Endothelial cell (in vitro differentiated cells): ENCODE measurements at regions not wholly inside any gene's neighbourhood (a gene's known extent, or its start where the extent isn't known, plus 50 kb on each side); places are given as distances from the start of the nearest gene placed in this dataset.
"Not testable (repeated sequence)": the region's sequence is repeated elsewhere in the genome, so short reads cannot be mapped to it uniquely, and the experiment has no call there.

Experiments used
- DNase-seq: peaks from one replicate; pipeline ENCODE4 v3.0.0; 2021; ENCODE audit warnings: low spot score
- H3K27ac Mint-ChIP-seq: one replicate; pipeline ENCODE4 v1.8.0; 2021; ENCODE audit warnings: mixed read lengths, inconsistent platforms; ENCODE audit not compliant: unreplicated experiment
- H3K27me3 Mint-ChIP-seq: one replicate; pipeline ENCODE4 v1.8.0; 2021; ENCODE audit warnings: mild to moderate bottlenecking, moderate library complexity, mixed read lengths, inconsistent platforms; ENCODE audit not compliant: unreplicated experiment
- H3K36me3 Mint-ChIP-seq: one replicate; pipeline ENCODE4 v1.8.0; 2021; ENCODE audit warnings: mild to moderate bottlenecking, low read depth, mixed read lengths, inconsistent platforms; ENCODE audit not compliant: unreplicated experiment
- H3K4me1 Mint-ChIP-seq: one replicate; pipeline ENCODE4 v1.8.0; 2021; ENCODE audit warnings: mild to moderate bottlenecking, mixed read lengths, inconsistent platforms; ENCODE audit not compliant: unreplicated experiment
- H3K4me3 Mint-ChIP-seq: one replicate; pipeline ENCODE4 v1.8.0; 2021; ENCODE audit warnings: mild to moderate bottlenecking, mixed read lengths, inconsistent platforms; ENCODE audit not compliant: unreplicated experiment
- H3K9me3 Mint-ChIP-seq: one replicate; pipeline ENCODE4 v1.8.0; 2021; ENCODE audit warnings: mixed read lengths, inconsistent platforms; ENCODE audit not compliant: unreplicated experiment
- TF ChIP-seq, protein P1 (sequence below): fragments of 200-600 bp; sonication (generic); IDR thresholded peaks from one replicate; pipeline ENCODE4 v1.5.0; 2021; ENCODE audit warnings: antibody characterized with exemption; ENCODE audit not compliant: unreplicated experiment

DNA sequence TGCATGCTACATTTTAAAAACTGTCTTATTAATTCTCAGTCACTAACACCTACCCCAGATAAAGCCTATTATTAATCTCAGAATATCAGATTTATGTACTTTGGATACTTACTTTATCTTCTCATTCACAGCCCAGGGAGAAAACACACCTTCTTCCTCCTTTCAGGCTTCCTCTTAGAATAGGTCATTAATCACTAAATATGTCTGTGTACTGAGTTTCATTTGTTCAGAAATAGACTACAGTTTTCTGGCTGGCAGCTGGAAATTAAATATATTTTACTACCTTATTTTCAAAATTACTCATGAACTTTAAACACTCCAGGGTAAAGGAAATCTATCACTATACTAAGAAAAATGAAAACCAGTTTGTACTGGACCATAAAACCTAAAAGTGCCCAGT is 147.7 kb upstream of the DST start:
- DNase-seq, result no peak
- Mint-ChIP-seq H3K9me3 (no peaks in the 10 kb centered on the region), H3K36me3 (peaks cover 11% of the 10 kb centered on the region), H3K27me3 (peaks cover 1% of the 10 kb centered on the region), H3K4me3 (no peak overlapping the region), H3K4me1 (peaks cover 45% of the 10 kb centered on the region), H3K27ac (no peak overlapping the region)
- TF ChIP-seq, protein P1, sequence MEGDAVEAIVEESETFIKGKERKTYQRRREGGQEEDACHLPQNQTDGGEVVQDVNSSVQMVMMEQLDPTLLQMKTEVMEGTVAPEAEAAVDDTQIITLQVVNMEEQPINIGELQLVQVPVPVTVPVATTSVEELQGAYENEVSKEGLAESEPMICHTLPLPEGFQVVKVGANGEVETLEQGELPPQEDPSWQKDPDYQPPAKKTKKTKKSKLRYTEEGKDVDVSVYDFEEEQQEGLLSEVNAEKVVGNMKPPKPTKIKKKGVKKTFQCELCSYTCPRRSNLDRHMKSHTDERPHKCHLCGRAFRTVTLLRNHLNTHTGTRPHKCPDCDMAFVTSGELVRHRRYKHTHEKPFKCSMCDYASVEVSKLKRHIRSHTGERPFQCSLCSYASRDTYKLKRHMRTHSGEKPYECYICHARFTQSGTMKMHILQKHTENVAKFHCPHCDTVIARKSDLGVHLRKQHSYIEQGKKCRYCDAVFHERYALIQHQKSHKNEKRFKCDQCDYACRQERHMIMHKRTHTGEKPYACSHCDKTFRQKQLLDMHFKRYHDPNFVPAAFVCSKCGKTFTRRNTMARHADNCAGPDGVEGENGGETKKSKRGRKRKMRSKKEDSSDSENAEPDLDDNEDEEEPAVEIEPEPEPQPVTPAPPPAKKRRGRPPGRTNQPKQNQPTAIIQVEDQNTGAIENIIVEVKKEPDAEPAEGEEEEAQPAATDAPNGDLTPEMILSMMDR, result no peak

DNA sequence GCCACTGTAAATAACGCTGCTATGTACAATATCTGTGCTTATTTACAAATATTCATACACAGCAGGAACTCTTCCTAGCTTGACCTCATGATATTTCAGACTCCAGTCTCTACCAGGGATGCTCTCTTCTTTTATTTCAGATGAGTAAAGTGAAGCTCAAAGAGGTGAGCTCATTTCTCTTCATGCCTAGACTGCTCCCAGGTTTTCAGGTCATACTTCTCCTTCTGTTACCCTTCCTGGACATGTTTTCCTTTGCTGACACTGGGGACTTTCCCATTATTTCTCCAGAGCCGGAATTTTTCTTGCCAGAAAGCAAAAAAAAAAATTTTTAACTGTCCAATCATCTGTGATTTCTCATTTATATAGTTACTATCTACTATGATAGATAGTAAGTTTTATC is 147.2 kb upstream of the DST start:
- H3K36me3 Mint-ChIP-seq, result peaks cover 12% of the 10 kb centered on the region
- peaks cover 1% of the 10 kb centered on the region for H3K27me3 Mint-ChIP-seq
- H3K9me3 Mint-ChIP-seq, result no peaks in the 10 kb centered on the region
- H3K4me3 Mint-ChIP-seq, result no peak overlapping the region
- TF ChIP-seq, protein P1, result no peak
- no peak overlapping the region for H3K27ac Mint-ChIP-seq
- DNase-seq, result no peak
- H3K4me1 Mint-ChIP-seq, result peaks cover 39% of the 10 kb centered on the region

DNA sequence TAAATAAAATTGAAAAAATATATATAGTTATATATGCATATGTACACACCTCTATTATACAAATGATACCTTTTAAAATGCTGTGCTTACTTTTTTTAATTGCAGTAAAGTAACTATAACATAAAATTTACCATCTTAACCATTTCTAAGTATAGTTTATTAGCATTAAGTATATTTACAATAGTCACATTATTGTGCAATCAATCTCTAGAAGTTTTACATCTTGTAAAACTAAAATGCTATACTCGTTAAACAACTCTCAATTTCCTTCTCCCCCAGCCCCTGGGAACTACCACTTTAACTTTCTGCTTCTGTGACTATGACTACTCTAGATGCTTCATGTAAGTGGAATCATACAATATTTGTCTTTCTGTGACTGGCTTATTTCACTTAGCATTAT is 146.7 kb upstream of the DST start:
- no peak overlapping the region for H3K4me3 Mint-ChIP-seq
- H3K9me3 Mint-ChIP-seq, result no peaks in the 10 kb centered on the region
- H3K36me3 Mint-ChIP-seq, result peaks cover 15% of the 10 kb centered on the region
- H3K4me1 Mint-ChIP-seq, result peaks cover 37% of the 10 kb centered on the region
- TF ChIP-seq, protein P1, result no peak
- peak overlapping the region; percentile 16 for H3K27ac Mint-ChIP-seq
- no peak for DNase-seq
- peaks cover 1% of the 10 kb centered on the region for H3K27me3 Mint-ChIP-seq

DNA sequence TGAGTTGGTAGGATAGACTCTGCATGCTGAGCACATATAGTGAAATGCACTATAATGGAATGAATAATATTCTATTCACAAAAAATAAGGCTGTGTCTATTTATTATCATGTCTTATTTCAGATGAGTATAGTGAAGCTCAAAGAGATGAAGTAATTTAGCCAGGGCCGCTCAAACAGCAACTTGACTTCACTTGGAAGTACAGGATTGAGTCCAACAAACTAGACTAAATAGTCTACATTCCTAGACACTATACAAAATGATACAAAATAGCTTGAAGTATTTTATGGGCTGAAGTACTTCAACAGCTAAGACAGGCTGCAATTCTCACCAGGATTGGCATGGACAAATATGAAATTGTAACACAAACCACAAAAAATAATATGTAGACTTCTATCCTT is 144.5 kb upstream of the DST start:
- Mint-ChIP-seq H3K36me3 (peaks cover 22% of the 10 kb centered on the region), H3K9me3 (no peaks in the 10 kb centered on the region), H3K27ac (no peak overlapping the region), H3K4me3 (no peak overlapping the region), H3K4me1 (peaks cover 34% of the 10 kb centered on the region), H3K27me3 (peaks cover 1% of the 10 kb centered on the region)
- no peak for DNase-seq
- TF ChIP-seq, protein P1, result no peak

DNA sequence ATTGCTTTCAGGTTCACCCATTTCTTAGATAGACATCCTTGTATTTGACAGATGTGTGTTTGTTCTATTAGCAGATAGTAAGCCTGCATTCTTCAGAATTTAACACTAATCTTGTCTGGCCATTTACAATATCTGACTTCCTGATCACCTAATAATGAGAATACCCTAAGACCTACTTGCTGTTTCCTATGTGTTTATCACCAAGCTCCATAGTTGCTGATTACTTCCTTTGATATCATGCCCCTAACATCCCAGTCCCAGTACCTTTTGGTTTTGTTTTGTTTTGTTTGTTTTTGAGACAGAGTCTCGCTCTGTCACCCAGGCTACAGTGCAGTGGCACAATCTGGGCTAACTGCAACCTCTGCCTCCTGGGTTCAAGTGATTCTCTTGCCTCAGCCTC is 143.6 kb upstream of the DST start:
- H3K27ac Mint-ChIP-seq, result peak overlapping the region; percentile 48
- H3K9me3 Mint-ChIP-seq, result no peaks in the 10 kb centered on the region
- DNase-seq, result no peak
- peaks cover 3% of the 10 kb centered on the region for H3K27me3 Mint-ChIP-seq
- H3K36me3 Mint-ChIP-seq, result peaks cover 22% of the 10 kb centered on the region
- peak overlapping the region; percentile 63 for H3K4me3 Mint-ChIP-seq
- peaks cover 35% of the 10 kb centered on the region for H3K4me1 Mint-ChIP-seq
- TF ChIP-seq, protein P1, result no peak

DNA sequence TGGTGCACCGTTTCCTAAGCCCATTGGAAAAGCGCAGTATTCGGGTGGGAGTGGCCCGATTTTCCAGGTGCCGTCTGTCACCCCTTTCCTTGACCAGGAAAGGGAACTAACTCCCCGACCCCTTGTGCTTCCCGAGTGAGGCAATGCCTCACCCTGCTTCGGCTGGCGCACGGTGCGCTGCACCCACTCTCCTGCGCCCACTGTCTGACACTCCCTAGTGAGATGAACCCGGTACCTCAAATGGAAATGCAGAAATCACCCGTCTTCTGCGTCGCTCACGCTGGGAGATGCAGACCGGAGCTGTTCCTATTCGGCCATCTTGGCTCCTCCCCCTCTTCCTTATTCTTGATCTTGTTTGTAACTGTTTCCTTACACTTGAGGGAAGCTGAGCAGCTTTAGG is 142.8 kb upstream of the DST start:
- Mint-ChIP-seq H3K27ac (peak overlapping the region; percentile 48), H3K4me3 (peak overlapping the region; percentile 63), H3K4me1 (peaks cover 33% of the 10 kb centered on the region), H3K36me3 (peaks cover 25% of the 10 kb centered on the region)
- H3K27me3 Mint-ChIP-seq, H3K9me3 Mint-ChIP-seq, DNase-seq: not testable (repeated sequence)

DNA sequence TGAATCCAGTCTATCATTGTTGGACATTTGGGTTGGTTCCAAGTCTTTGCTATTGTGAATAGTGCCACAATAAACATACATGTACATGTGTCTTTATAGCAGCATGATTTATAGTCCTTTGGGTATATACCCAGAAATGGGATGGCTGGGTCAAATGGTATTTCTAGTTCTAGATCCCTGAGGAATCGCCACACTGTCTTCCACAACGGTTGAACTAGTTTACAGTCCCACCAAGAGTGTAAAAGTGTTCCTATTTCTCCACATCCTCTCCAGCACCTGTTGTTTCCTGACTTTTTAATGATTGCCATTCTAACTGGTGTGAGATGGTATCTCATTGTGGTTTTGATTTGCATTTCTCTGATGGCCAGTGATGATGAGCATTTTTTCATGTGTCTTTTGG is 137.4 kb upstream of the DST start:
- peaks cover 26% of the 10 kb centered on the region for H3K4me1 Mint-ChIP-seq
- not testable (repeated sequence) for H3K4me3 Mint-ChIP-seq, H3K27me3 Mint-ChIP-seq, H3K27ac Mint-ChIP-seq, DNase-seq, H3K9me3 Mint-ChIP-seq
- peaks cover 13% of the 10 kb centered on the region for H3K36me3 Mint-ChIP-seq

DNA sequence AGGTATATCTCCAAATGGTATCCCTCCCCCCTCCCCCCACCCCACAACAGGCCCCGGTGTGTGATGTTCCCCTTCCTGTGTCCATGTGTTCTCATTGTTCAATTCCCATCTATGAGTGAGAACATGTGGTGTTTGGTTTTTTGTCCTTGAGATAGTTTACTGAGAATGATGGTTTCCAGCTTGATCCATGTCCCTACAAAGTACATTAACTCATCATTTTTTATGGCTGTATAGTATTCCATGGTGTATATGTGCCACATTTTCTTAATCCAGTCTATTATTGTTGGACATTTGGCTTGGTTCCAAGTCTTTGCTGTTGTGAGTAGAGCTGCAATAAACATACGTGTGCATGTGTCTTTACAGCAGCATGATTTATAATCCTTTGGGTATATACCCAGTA is 135.8 kb upstream of the DST start:
- not testable (repeated sequence) for H3K27me3 Mint-ChIP-seq, H3K4me3 Mint-ChIP-seq, H3K27ac Mint-ChIP-seq, H3K36me3 Mint-ChIP-seq, H3K9me3 Mint-ChIP-seq, DNase-seq
- peaks cover 33% of the 10 kb centered on the region for H3K4me1 Mint-ChIP-seq
